ENCODE measurements at regions not wholly inside any gene's neighbourhood (a gene's known extent, or its start where the extent isn't known, plus 50 kb on each side); places are given as distances from the start of the nearest gene placed in this dataset.

DNA sequence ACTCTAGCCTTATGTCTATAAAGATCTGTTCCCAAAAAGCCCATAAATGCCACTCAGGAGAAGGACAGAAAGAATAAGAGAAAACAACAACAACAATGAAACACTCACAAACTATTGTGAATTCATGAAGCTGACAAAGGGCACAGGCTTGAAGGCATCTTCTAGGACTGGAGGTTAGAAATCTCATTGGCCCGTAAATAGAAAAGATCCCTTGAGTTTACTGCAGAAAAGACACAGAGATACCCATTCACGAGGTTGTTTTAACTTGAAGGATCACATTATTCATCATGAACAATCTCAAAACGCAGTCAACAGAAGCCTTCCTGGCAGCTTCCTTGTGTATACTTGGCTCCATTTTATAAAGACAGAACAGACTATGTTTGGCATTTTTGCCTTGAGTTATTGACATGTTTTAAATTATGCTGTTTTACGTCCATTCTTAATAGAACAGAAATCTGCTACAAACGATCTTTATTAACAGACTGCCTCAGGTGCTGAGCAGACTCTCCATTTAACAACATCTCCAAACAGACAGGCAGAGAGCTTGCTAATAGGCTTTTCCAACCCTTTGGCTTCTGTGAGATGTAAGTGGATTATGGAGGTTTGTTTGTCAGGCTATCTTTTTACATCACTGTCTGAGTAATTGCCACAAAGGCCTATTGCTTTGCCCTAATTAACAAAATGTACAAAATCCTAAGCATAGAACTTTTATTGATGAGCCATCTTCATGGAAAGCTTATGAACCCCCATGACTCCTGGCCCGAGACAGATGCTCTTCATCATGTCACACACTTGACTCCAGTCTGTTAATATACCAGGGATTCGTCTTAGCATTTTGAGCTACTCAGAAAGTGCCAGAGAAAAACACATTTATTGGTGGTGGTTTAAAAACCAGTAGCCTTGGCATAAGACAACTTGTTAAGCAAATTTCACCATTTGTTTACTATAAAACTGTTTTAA is 735.3 kb upstream of the ZNF608 start:
- TF ChIP-seq POLR2A (IDR thresholded peaks at IDR 0.05; ENCODE audit: low read depth, low read length) (no peak), POLR2AphosphoS5 (IDR thresholded peaks at IDR 0.05; ENCODE audit: low read depth, low read length) (no peak)

Measured in GM12892 (cell line).